SK-N-SH (cell line): ENCODE measurements at regions not wholly inside any gene's neighbourhood (a gene's known extent, or its start where the extent isn't known, plus 50 kb on each side); places are given as distances from the start of the nearest gene placed in this dataset.
A peak's percentile ranks its signal among the peaks of the same experiment; 100 is the strongest.

Experiments used
- CTCF ChIA-PET: fragments of 300-600, 350-600 bp; formaldehyde crosslinking; extraction: SDS; loops from one replicate; lab custom pipeline; 2021; lab: Yijun Ruan, JAX
- POLR2A ChIA-PET: fragments of 350-600 bp; sonication (Branson Sonifier 250); formaldehyde crosslinking; extraction: SDS; loops from one replicate; lab custom pipeline; 2020; ENCODE audit warnings: antibody characterized with exemption, inconsistent platforms; lab: Yijun Ruan, JAX
- DNase-seq: peaks from one replicate; pipeline ENCODE4 v3.0.0; 2012
- H2AFZ ChIP-seq: fragments of 200-600 bp; sonication (generic); 2 replicates; pipeline ENCODE4 v1.8.1; 2016; ENCODE audit warnings: antibody characterized with exemption, mild to moderate bottlenecking, low read depth
- H3F3A ChIP-seq: fragments of 200-600 bp; sonication (generic); replicated peaks from 2 replicates; pipeline ENCODE3; 2016; ENCODE audit warnings: antibody characterized with exemption, mild to moderate bottlenecking; ENCODE audit not compliant: insufficient read depth
- H3K27ac ChIP-seq, 2 experiments: fragments of 200-500 bp in 1 of 2; fragments of 200-600 bp in 1 of 2; sonication (Bioruptor generic) in 1 of 2; sonication (generic), shearing (Covaris generic) in 1 of 2; 2 replicates each; pipeline versions ENCODE4 v1.5.1 to v1.6.1; 2014 to 2016; ENCODE audit warnings: low read depth in 2 of 2, inconsistent platforms in 1 of 2, low read length in 1 of 2, mild to moderate bottlenecking in 1 of 2, mixed read lengths in 1 of 2
- H3K27me3 ChIP-seq: fragments of 200-600 bp; sonication (generic), shearing (Covaris generic); 2 replicates; pipeline ENCODE4 v1.6.1; 2016; ENCODE audit warnings: mixed run types; ENCODE audit not compliant: insufficient read depth
- H3K36me3 ChIP-seq, 2 experiments: fragments of 200-500 bp in 1 of 2; fragments of 200-600 bp in 1 of 2; sonication (Bioruptor generic) in 1 of 2; sonication (generic) in 1 of 2; replicated peaks in 1 of 2; 2 replicates each; pipeline versions ENCODE3 to v1.5.1; 2014 to 2016; ENCODE audit warnings: low read length in 1 of 2, mild to moderate bottlenecking in 1 of 2; ENCODE audit not compliant: insufficient read depth in 2 of 2, control insufficient read depth in 1 of 2
- H3K4me1 ChIP-seq, 2 experiments: fragments of 200-500 bp in 1 of 2; fragments of 200-600 bp in 1 of 2; sonication (Bioruptor generic) in 1 of 2; sonication (generic), shearing (Covaris generic) in 1 of 2; 2 replicates each; pipeline versions ENCODE4 v1.5.1 to v1.6.1; 2014 to 2016; ENCODE audit warnings: low read depth in 1 of 2, low read length in 1 of 2, mixed run types in 1 of 2; ENCODE audit not compliant: insufficient read depth in 2 of 2, control insufficient read depth in 1 of 2
- H3K4me2 ChIP-seq: fragments of 200-600 bp; sonication (generic), shearing (Covaris generic); 2 replicates; pipeline ENCODE4 v1.6.1; 2017; ENCODE audit warnings: mixed run types
- H3K4me3 ChIP-seq, 2 experiments: fragments of 200-500 bp in 1 of 2; fragments of 200-600 bp in 1 of 2; sonication (Bioruptor generic) in 1 of 2; sonication (generic), shearing (Covaris generic) in 1 of 2; 2 replicates each; pipeline versions ENCODE4 v1.5.1 to v1.8.1; 2014 to 2016; ENCODE audit warnings: low read depth in 2 of 2, inconsistent platforms in 1 of 2, low read length in 1 of 2, mild to moderate bottlenecking in 1 of 2, mixed read lengths in 1 of 2, moderate library complexity in 1 of 2
- H3K79me2 ChIP-seq: fragments of 200-600 bp; sonication (generic); 2 replicates; pipeline ENCODE4 v1.8.1; 2017; ENCODE audit warnings: mild to moderate bottlenecking; ENCODE audit not compliant: insufficient read depth
- H3K9ac ChIP-seq: fragments of 200-600 bp; sonication (generic); 2 replicates; pipeline ENCODE4 v1.6.1; 2017; ENCODE audit warnings: mixed run types
- H3K9me2 ChIP-seq: fragments of 200-600 bp; sonication (generic); 2 replicates; pipeline ENCODE4 v1.6.1; 2017; ENCODE audit warnings: mixed run types
- H3K9me3 ChIP-seq: fragments of 200-600 bp; sonication (generic); 2 replicates; pipeline ENCODE4 v1.6.1; 2017; ENCODE audit warnings: mixed run types, mild to moderate bottlenecking, moderate library complexity
- H4K20me1 ChIP-seq: fragments of 200-600 bp; sonication (generic); 2 replicates; pipeline ENCODE4 v1.6.1; 2017; ENCODE audit warnings: mild to moderate bottlenecking, mixed run types; ENCODE audit not compliant: insufficient read depth
- CHD2 ChIP-seq: fragments of 150-350 bp; IDR thresholded peaks from 2 replicates; pipeline ENCODE4 v1.6.1; 2018; ENCODE audit warnings: low read length; ENCODE audit not compliant: partially characterized antibody
- FOSL2 ChIP-seq: IDR thresholded peaks from 2 replicates; pipeline ENCODE4 v1.4.0; 2012; ENCODE audit warnings: low read depth, mild to moderate bottlenecking, moderate library complexity, borderline replicate concordance
- FOXM1 ChIP-seq: IDR thresholded peaks from 2 replicates; pipeline ENCODE4 v1.4.0; 2012; ENCODE audit warnings: low read depth, mild to moderate bottlenecking
- GABPA ChIP-seq: IDR thresholded peaks from 2 replicates; pipeline ENCODE4 v1.4.0; 2012; ENCODE audit warnings: low read depth, mild to moderate bottlenecking
- JUND ChIP-seq: IDR thresholded peaks from 2 replicates; pipeline ENCODE4 v1.4.0; 2012
- MEF2A ChIP-seq: IDR thresholded peaks from 2 replicates; pipeline ENCODE4 v1.4.0; 2012; ENCODE audit warnings: low read depth, borderline replicate concordance
- MXI1 ChIP-seq: IDR thresholded peaks from 2 replicates; pipeline ENCODE4 v1.6.1; 2012; ENCODE audit warnings: mild to moderate bottlenecking, low read depth, low read length, improper control_type of control experiment
- POLR2AphosphoS5 ChIP-seq: IDR thresholded peaks from 2 replicates; pipeline ENCODE4 v1.6.1; 2012; ENCODE audit warnings: low read depth, low read length
- RCOR1 ChIP-seq: fragments of 150-350 bp; IDR thresholded peaks from 2 replicates; pipeline ENCODE4 v1.6.1; 2017; ENCODE audit warnings: antibody characterized with exemption, low read length
- RFX5 ChIP-seq: IDR thresholded peaks from 2 replicates; pipeline ENCODE4 v1.6.1; 2012; ENCODE audit warnings: mild to moderate bottlenecking, improper control_type of control experiment, low read length
- RXRA ChIP-seq: IDR thresholded peaks from 2 replicates; pipeline ENCODE4 v1.4.0; 2012; ENCODE audit warnings: low read depth, mild to moderate bottlenecking, borderline replicate concordance
- SIN3A ChIP-seq: IDR thresholded peaks from 2 replicates; pipeline ENCODE4 v1.6.1; 2012; ENCODE audit warnings: low read depth, mild to moderate bottlenecking, low read length, moderate library complexity, borderline replicate concordance
- SMC3 ChIP-seq: IDR thresholded peaks from 2 replicates; pipeline ENCODE4 v1.6.1; 2012; ENCODE audit warnings: low read depth, low read length, improper control_type of control experiment
- TCF12 ChIP-seq: IDR thresholded peaks from 2 replicates; pipeline ENCODE4 v1.4.0; 2012
- YY1 ChIP-seq: IDR thresholded peaks from 2 replicates; pipeline ENCODE4 v1.4.0; 2012; ENCODE audit warnings: low read depth, mild to moderate bottlenecking
- WGBS: methylation state at CpG from one replicate; pipeline ENCODE4 v1.1.6; 2017; ENCODE audit warnings: low lambda C conversion rate; 5-methylcytosine and 5-hydroxymethylcytosine counted together
- TF ChIP-seq, protein P1 (sequence below): fragments of 150-350 bp; IDR thresholded peaks from 2 replicates; pipeline ENCODE4 v1.6.1; 2016; ENCODE audit warnings: mild to moderate bottlenecking, low read depth, low read length
- TF ChIP-seq, protein P2 (sequence below): IDR thresholded peaks from 2 replicates; pipeline ENCODE4; 2012
- TF ChIP-seq, protein P3 (sequence below): fragments of 150-350 bp; IDR thresholded peaks from 2 replicates; pipeline ENCODE4 v1.6.1; 2017; ENCODE audit warnings: antibody characterized with exemption, low read length, low read depth, borderline replicate concordance
- TF ChIP-seq, protein P4 (sequence below): IDR thresholded peaks from 2 replicates; pipeline ENCODE4 v1.4.0; 2012; ENCODE audit warnings: low read depth
- TF ChIP-seq, protein P5 (sequence below): IDR thresholded peaks from 2 replicates; pipeline ENCODE4 v1.4.0; 2012; ENCODE audit warnings: low read depth, borderline replicate concordance

DNA sequence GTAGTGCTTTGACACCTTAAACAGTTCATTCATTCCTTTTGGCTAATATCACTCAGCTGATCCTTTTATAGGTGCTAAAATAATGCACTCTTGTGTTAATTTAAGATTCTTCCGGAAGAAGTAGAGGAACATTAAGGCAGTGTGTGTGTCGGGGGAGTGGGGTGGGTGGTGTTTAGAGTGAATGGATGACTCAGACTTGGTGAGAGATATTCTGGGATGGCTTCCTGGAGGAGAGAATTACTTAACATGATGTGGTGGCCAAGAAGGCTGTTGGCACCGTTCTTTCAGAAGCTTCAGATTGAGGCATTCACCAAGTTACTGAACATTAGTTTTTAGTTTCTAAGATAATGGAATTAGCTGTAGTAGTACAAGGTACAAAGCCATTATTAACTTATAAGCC, 125.6 kb upstream of the ROPN1 start:
- Histone ChIP-seq H3K9ac (no peak overlapping the region), H3K9me2 (no peaks in the 10 kb centered on the region), H4K20me1 (no peaks in the 10 kb centered on the region), H3K9me3 (no peaks in the 10 kb centered on the region), H3K4me3 (no peak overlapping the region), H3K36me3 (no peaks in the 10 kb centered on the region), H2AFZ (no peak overlapping the region), H3F3A (peaks cover 35% of the 10 kb centered on the region), H3K27me3 (no peaks in the 10 kb centered on the region), H3K79me2 (peaks cover 19% of the 10 kb centered on the region; the same call in 1 of the 2 replicates), H3K4me2 (peak overlapping the region; percentile 52; the same call in 1 of the 2 replicates), H3K4me1 (peaks cover 27 to 51% of the 10 kb centered on the region in 2 experiments), H3K27ac (peak overlapping the region; percentile 77 to 79)
- TF ChIP-seq, protein P1, sequence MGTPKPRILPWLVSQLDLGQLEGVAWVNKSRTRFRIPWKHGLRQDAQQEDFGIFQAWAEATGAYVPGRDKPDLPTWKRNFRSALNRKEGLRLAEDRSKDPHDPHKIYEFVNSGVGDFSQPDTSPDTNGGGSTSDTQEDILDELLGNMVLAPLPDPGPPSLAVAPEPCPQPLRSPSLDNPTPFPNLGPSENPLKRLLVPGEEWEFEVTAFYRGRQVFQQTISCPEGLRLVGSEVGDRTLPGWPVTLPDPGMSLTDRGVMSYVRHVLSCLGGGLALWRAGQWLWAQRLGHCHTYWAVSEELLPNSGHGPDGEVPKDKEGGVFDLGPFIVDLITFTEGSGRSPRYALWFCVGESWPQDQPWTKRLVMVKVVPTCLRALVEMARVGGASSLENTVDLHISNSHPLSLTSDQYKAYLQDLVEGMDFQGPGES: no peak
- TF ChIP-seq, protein P2, sequence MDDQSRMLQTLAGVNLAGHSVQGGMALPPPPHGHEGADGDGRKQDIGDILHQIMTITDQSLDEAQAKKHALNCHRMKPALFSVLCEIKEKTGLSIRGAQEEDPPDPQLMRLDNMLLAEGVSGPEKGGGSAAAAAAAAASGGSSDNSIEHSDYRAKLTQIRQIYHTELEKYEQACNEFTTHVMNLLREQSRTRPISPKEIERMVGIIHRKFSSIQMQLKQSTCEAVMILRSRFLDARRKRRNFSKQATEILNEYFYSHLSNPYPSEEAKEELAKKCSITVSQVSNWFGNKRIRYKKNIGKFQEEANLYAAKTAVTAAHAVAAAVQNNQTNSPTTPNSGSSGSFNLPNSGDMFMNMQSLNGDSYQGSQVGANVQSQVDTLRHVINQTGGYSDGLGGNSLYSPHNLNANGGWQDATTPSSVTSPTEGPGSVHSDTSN: 0 out of 2 replicates have a peak, but pooled peaks have one; percentile 7
- TF ChIP-seq, protein P3, sequence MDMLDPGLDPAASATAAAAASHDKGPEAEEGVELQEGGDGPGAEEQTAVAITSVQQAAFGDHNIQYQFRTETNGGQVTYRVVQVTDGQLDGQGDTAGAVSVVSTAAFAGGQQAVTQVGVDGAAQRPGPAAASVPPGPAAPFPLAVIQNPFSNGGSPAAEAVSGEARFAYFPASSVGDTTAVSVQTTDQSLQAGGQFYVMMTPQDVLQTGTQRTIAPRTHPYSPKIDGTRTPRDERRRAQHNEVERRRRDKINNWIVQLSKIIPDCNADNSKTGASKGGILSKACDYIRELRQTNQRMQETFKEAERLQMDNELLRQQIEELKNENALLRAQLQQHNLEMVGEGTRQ: no peak
- TF ChIP-seq POLR2AphosphoS5: no peak
- no peak for TF ChIP-seq SIN3A
- no peak for TF ChIP-seq RFX5
- TF ChIP-seq JUND: peak; percentile 52; the same call in 1 of the 2 replicates
- no peak for TF ChIP-seq MEF2A
- TF ChIP-seq CHD2: no peak
- no peak for TF ChIP-seq YY1
- TF ChIP-seq GABPA: no peak
- TF ChIP-seq FOSL2: peak; percentile 69
- no peak for DNase-seq
- WGBS: 38% methylated on average over 3 of the region's 3 CpGs
- ChIA-PET CTCF (interaction anchor here (1.2 kb wide), 1 partner anchor 38 kb away, joined by 3 read pairs; no protein-coding TSS in a partner anchor), POLR2A (no interaction called here)

DNA sequence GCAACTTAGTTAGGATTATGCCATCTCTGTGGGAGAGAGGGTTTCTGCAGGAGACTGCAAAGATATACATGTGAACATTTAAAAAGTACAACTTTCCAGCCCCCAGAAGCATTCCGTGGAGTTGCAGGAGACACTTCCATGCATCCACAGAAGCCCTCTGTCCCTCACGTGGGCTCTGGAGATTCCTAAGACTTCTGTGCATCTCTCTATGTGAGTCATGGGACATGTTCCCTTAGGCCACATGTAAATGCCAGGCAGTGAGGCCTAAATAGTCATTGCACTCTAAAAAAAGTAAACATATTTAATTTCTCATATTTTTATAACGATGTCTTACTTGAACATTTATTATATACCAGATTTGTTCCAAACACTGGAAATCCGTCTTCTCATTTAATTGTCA, 126.5 kb upstream of the ROPN1 start:
- no peak for DNase-seq
- Histone ChIP-seq H4K20me1 (no peaks in the 10 kb centered on the region), H3K27ac (peak overlapping the region; percentile 77 to 79), H3K9me3 (no peaks in the 10 kb centered on the region), H3K9ac (no peak overlapping the region), H3K4me3 (no peak overlapping the region), H2AFZ (no peak overlapping the region), H3K4me1 (peaks cover 27 to 49% of the 10 kb centered on the region in 2 experiments), H3K36me3 (no peaks in the 10 kb centered on the region), H3K4me2 (peak overlapping the region; percentile 52), H3K79me2 (peaks cover 19% of the 10 kb centered on the region; the same call in 1 of the 2 replicates), H3K27me3 (no peaks in the 10 kb centered on the region), H3F3A (peaks cover 35% of the 10 kb centered on the region), H3K9me2 (no peaks in the 10 kb centered on the region)
- ChIA-PET POLR2A (no interaction called here), CTCF (interaction anchor here (0.6 to 1.5 kb wide), 3 partner anchors 17 to 447 kb away, joined by 3 to 6 read pairs (median 3); no protein-coding TSS in a partner anchor)
- WGBS: 50% methylated on average over 4 of the region's 4 CpGs
- no peak for TF ChIP-seq POLR2AphosphoS5
- TF ChIP-seq, protein P2: no peak
- TF ChIP-seq, protein P1: no peak
- TF ChIP-seq MXI1: 0 out of 2 replicates have a peak, but pooled peaks have one; percentile 20
- TF ChIP-seq FOSL2: 0 out of 2 replicates have a peak, but pooled peaks have one; percentile 19
- no peak for TF ChIP-seq YY1
- TF ChIP-seq SMC3: no peak
- TF ChIP-seq, protein P4, sequence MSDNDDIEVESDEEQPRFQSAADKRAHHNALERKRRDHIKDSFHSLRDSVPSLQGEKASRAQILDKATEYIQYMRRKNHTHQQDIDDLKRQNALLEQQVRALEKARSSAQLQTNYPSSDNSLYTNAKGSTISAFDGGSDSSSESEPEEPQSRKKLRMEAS: no peak
- TF ChIP-seq RCOR1: no peak
- peak; percentile 7; the same call in 1 of the 2 replicates for TF ChIP-seq TCF12
- no peak for TF ChIP-seq MEF2A
- 0 out of 2 replicates have a peak, but pooled peaks have one; percentile 3 for TF ChIP-seq JUND
- TF ChIP-seq CHD2: no peak
- no peak for TF ChIP-seq RXRA
- no peak for TF ChIP-seq FOXM1
- TF ChIP-seq, protein P5, sequence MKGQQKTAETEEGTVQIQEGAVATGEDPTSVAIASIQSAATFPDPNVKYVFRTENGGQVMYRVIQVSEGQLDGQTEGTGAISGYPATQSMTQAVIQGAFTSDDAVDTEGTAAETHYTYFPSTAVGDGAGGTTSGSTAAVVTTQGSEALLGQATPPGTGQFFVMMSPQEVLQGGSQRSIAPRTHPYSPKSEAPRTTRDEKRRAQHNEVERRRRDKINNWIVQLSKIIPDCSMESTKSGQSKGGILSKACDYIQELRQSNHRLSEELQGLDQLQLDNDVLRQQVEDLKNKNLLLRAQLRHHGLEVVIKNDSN: peak; percentile 44; the same call in 1 of the 2 replicates
